DMS53 (cell line): ENCODE measurements at regions not wholly inside any gene's neighbourhood (a gene's known extent, or its start where the extent isn't known, plus 50 kb on each side); places are given as distances from the start of the nearest gene placed in this dataset.

Source experiments
- DNase-seq: peaks from one replicate; lab custom pipeline; 2025; lab: John Stamatoyannopoulos, UW

- no peak for DNase-seq
Observed at GRCh38 chr20:41951615-41952014, 333.4 kb upstream of the CHD6 start.

GRCh38 chr20:41939659-41940058 is 321.5 kb upstream of the CHD6 start:
- no peak for DNase-seq

DNA sequence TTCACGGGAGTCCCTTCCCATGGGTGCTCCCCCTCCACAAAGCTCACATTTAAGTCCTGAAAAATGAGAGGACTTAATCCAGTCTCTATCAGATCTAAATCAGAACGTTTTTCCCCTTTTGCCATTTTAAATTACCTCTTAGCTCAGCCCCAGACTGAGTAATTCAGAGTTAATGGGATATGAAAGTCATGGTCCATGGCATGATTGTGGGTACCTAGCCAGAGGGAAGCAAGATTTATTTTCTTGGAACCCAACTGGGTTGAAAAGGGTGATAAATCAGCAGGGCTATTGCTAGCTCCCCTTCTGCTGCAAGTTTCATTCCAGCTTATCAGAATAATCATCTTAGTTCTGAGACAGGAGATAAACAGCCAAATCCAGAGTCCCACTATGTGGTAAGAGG is 320.2 kb upstream of the CHD6 start:
- DNase-seq = no peak

DNA sequence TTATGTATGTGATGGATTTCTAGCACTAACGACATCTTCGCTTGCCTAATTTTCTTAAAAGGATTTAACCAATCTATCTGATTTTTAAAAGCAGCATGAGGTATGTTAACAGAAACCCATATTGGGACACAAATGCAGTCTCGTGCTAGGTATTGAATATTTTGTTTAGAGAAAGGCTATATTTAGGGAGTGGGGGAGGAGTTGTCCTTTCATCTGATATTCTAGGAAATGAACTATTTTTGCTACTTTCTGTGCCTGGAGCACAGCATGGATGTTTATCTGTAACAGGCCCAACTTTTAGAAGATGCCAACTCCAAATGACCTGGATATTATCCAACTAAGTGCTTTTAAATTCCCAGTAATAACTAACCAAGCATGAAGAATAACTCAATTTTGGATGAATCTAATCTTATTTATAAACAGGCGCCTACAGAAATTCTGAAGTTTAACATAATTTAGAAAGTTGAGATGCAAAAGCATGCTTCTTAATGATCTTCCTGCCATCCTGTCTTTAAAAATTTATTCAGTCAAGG is 317.1 kb upstream of the CHD6 start:
- DNase-seq = no peak

DNA sequence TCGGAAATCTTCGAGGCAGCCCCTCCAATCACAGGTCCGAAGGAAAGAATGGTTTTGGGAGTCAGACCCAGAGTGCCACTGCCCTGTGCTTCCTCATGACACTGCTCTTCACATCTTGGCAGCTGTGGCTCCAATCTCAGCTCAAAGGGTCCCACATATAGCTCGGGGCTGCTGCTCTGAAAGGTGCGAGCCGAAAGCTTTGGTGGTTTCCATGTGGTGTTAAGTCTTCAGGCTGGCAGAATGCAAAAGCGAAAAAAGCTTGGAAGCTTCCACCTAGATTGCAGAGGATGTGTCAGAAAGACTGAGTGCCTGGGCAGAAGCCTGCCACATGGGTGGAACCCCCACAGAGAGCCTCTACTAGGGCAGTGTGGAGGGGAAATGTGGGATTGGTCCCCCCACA is 314.3 kb upstream of the CHD6 start:
- no peak for DNase-seq

- no peak for DNase-seq
Observed at GRCh38 chr20:41927655-41928054, 309.5 kb upstream of the CHD6 start.

DNA sequence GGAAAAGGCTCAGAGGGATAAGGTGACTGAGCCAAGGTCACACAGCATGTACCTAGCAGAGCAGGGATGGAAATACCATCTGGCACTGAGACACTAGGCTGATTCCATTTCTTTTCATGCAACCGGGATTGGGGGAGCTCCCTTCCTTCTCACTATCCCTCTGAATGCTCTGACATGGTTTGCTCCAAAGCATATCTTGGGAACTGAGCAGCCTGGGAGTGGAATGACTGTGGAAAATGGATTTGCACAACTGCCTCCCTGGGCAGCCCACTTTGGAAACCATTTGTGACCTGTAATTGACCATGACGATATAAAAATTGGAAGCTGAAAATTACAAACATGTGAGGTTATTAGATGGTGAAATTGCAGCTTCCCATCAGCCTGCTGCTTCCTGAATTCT is 309.0 kb upstream of the CHD6 start:
- DNase-seq = no peak

DNA sequence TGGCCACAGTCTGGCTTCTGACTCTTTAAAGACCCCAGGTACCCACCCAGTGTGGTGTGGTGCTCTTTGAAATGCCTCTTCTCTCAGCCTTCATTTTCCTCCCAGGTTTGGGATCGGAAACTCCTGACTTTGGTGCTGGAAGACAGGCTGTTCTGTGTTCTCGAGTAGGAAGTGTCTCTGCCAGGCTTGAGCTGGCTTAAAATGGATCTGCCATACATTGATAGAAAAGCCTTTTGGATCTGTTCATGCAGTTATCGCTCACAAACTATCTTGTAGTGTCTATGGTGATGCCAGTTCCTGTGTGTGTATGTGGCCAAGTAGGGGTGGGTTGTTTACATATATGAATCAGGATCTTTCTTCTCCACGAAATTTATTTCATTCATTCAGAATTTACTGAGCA is 307.3 kb upstream of the CHD6 start:
- no peak for DNase-seq

DNA sequence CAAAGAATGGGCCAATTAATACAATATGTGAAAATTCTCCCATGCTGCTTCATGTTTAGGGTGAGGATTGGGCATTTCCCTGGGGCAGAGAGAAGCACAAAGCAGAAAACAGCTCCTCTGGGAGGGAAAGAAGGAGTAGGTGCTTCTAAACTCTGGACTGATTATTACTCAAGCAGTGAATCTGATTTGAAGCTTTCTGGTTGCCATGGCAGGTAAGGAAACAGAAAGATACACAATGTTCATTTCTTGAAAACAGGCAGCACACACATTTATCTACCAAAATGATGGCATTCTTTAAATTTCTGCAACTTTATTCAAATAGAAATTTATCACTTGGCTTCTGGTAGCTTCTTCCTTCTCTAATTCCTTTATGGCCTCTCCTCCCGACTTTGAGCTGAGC is 305.4 kb upstream of the CHD6 start:
- DNase-seq = no peak

DNA sequence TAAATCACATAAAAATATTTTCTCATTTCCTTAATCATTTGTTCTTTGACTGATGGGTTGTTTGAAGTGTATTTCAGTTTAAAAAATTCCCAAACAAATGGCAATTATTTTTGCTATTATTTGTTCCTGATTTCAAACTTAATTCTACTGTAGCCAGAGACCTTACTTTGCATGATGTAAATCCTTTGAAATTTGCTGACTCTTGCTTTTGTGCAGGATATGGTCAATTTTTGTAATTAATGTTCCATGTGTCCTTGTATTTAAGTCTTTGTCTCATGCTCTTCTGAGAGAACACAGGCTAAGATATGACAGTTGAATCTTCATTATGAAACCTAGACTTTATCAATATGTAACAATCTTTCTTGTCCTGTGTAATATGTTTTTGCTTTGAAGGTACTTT is 295.0 kb upstream of the CHD6 start:
- DNase-seq = no peak

DNA sequence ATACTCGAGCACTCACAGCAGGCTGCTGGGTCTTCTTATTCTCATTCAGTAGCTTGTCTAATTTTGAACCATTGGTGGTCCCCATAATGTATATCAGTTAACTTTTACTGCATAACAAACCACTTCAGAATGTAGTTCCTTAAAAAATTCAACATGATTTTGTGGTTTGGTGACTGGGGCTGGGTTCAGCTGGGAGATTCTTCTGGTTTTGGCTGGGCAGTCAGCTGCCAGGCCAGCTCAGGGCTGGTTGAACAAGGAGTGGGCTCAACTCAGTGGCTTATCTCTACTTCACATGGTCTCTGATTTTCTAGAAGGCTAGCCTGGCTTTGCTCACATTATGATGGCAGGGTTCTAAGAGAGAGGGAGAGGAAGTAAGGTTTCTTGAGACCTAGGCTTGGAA is 292.4 kb upstream of the CHD6 start:
- DNase-seq = no peak

DNA sequence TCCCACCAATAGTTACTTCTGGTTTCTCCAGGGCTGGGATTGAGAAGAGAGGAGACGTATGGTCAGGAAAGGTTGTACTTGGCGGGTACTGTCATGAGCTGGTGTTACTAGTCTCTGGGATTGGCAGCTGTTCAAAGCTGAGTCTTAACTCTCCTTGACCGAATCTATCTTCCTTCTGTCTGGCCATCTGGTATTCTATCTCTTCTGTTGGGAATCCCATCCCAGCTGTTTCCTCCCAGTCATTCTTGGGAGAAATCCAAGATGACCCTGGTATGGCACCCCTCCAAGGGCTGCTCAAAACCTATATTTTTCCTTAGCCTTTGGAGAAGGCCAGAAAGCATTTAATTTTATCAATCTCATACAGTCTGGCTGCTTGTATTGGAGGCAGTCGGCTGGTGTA is 287.0 kb upstream of the CHD6 start:
- DNase-seq = no peak

DNA sequence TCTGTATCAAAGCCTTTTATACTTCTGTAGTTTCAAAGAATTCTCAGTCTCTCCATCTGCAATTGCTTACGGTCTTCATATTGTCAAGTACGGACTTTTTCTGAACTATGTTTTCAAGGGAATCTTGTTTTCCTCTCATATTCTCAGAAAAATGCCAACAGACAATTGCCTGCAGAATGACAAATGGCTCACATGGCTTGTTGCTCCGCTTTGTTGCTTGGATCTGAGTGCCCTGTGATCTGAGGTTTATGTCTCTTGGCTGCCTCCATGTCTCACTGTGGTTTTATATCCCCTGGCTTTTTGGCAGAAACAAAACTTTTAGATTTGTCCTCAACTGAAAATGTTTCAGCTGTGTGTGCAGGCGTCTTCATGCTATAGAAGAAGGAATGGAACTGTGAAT is 285.4 kb upstream of the CHD6 start:
- no peak for DNase-seq

DNA sequence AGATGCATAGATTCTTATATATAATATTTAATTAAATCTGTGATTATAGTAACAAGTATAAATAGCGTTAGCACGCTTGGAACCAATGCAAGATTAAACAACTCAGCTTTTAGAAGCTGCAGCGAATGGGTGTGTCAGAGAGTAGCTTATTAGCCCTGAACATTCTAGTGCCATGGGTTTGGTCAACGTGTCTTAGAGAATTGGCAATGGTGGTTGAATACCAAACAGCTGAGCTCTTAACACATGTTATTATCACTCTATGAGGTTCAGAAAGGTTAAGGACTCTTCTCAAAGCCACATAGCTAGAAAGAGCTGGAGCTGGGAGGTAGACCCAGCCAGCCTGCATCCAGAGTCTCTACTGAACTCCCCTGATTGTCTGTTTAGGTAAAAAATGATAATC is 284.2 kb upstream of the CHD6 start:
- no peak for DNase-seq

DNA sequence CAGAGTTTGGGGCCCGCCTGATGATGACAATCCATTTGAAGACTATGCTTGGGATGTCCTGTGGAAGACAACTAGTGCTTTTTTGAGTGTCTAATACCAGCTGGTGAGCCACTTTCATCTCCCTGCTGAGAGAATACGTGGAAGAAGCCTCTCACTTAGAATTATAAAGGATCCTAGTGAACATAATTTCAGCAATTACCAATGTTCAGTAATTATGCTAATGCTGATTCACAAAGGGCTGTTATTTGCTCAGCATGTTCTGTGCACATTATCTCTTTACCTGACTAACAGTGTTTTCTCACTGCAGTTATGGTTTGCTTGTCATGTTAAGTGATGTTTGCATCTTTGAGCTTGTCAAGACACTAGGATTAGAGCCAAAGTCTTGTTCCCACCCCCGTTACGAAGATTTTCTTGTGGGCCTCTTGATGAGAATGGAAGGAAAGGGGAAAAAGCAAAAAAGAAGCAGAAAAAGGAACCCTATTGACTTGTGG is 282.1 kb upstream of the CHD6 start:
- DNase-seq = no peak

GRCh38 chr20:41897708-41898107 is 279.5 kb upstream of the CHD6 start:
- DNase-seq = no peak

DNA sequence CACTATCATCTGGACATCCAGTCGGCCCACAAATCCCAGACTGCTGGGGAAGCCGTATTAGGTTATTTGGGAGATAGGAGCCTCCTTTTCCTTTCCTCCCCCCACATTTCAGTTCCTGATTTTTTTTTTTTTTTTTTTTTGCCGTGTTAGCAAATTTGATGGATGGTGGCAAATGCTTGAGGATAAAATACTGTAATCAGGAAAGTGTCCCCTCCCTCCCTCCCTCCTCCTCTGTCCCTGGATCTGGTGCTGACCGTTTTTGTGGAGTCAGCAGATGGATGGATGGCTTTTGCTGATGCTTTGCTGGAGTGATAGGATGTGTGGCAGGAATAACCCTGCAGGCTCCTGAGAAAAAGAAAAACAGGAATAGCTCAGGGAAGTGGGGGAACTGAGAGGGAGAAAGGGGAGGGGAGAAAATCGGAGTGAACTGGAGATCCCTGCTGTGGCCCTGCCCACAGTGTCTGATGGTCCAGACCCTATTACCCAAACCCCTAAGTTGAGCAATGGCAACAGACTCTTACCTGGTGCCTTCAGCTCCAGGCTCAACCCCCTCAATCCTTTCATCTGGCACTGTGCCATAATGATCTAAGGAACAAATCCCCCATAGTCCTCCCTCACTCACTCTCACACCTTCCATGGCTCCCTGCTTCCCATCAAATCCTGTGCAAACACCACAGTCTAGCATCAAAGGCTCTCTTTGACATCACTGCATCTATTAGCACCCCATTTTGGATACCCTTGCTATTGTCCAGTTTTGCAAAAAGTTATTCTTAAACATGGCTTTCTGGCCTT is 277.3 kb upstream of the CHD6 start:
- DNase-seq = no peak

DNA sequence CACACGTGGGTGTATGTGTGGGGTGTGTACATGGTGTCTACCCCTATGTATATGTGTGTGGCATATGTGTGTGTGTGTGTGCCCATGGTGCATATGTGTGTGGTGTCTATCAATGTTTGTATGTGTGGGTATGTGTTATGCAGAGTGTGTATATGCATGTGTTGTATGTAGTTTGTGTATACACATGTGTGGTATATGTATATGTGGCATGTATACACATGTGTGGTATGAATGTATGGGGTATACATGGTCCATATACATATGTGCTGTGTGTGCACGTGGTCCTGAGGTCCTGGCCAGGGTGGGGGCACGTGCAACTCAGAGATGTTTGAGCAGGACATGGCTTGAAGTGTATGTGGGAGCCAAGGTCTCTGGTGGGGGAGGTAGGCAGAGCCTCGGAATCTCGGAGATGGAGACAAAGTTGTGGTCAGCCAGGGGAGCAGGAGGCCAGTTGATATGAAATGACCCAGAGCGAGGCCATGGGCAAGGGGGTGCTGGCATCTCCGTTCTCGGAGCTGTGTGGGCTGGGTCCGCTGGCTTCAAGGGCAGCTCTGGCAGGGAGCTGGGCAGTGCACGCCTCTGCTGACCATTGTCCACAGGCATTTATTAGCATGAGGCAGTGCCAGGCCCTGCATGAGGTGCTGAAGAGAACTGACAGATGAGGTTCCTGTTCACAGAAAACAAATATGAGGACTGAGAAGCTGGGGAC is 276.2 kb upstream of the CHD6 start:
- no peak for DNase-seq

DNA sequence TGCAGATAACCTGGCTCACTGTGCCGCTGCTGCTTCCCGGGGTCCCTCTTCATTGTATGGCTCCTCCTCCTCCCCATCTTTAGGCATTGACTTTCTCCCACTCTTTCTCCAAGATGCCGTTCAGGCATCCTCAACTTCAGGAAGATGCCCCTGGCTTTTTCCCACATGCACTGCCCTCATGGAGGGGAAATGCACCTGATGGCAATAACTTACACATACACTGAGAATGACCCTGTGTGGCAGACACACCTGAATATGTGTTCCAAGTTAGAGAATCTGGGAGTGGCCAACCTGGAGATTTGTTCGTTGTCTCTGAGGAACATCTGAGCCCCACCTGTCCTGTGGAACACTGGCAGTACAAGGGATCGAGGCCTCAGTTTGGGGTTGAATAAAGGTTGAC is 273.9 kb upstream of the CHD6 start:
- no peak for DNase-seq

- no peak for DNase-seq
Observed at GRCh38 chr20:41889844-41890224, 271.7 kb upstream of the CHD6 start.

- peak; percentile 34 for DNase-seq
Observed at GRCh38 chr20:41889126-41889843, 271.1 kb upstream of the CHD6 start.

- DNase-seq = no peak
Observed at GRCh38 chr20:41888434-41888833, 270.3 kb upstream of the CHD6 start.

GRCh38 chr20:41887500-41887899 is 269.3 kb upstream of the CHD6 start:
- no peak for DNase-seq
